Ishikawa (cell line): ENCODE measurements at regions not wholly inside any gene's neighbourhood (a gene's known extent, or its start where the extent isn't known, plus 50 kb on each side); places are given as distances from the start of the nearest gene placed in this dataset.

Experiments used
- CEBPB ChIP-seq: IDR thresholded peaks from 2 replicates; pipeline ENCODE4 v1.6.1; 2012
- REST ChIP-seq: IDR thresholded peaks from 2 replicates; pipeline ENCODE4 v1.6.1; 2012; ENCODE audit warnings: low read depth, mild to moderate bottlenecking
- TCF12 ChIP-seq: IDR thresholded peaks from 2 replicates; pipeline ENCODE4 v1.6.1; 2012; ENCODE audit warnings: low read depth

GRCh38 chr13:40238761-40239160, 427.7 kb downstream of the FOXO1 start:
- TF ChIP-seq TCF12 = no peak
- TF ChIP-seq CEBPB = no peak
- no peak for TF ChIP-seq REST
